NB4 (cell line): ENCODE measurements at regions not wholly inside any gene's neighbourhood (a gene's known extent, or its start where the extent isn't known, plus 50 kb on each side); places are given as distances from the start of the nearest gene placed in this dataset.

Experiments used
- CTCF ChIP-seq: IDR thresholded peaks from one replicate; pipeline ENCODE4 v1.5.1; 2012; ENCODE audit warnings: low read depth, low read length
- MAX ChIP-seq: IDR thresholded peaks from 2 replicates; pipeline ENCODE4 v1.6.1; 2011; ENCODE audit warnings: low read depth, low read length
- POLR2A ChIP-seq: IDR thresholded peaks from 2 replicates; pipeline ENCODE4 v1.6.1; 2011; ENCODE audit warnings: mild to moderate bottlenecking; ENCODE audit not compliant: insufficient read length; ENCODE audit errors: extremely low read depth

- TF ChIP-seq CTCF (no peak), POLR2A (no peak), MAX (no peak)
Observed at GRCh38 chr7:138204982-138205298, 128.7 kb downstream of the AKR1D1 start.
